ENCODE measurements at regions not wholly inside any gene's neighbourhood (a gene's known extent, or its start where the extent isn't known, plus 50 kb on each side); places are given as distances from the start of the nearest gene placed in this dataset.

DNA sequence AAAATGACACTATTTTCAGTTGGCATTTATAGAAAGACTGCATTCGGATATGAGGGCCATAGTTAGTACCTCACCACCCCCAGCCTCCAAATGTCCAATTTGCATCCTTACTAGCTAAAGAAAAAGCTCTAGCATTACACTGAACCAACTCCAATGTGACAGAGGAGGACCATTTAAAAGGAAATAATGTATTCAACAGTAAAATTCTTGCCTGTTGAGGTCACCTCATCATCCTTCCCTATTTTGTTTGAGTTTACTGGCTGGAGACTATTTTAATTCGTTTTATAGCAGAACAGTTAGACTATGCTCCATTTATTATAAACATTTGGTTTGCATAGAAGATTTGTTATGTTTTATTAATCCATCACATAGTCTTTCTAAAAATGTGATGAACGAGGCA lies 88.2 kb upstream of the PPARGC1A start:
- TF ChIP-seq, protein P1, sequence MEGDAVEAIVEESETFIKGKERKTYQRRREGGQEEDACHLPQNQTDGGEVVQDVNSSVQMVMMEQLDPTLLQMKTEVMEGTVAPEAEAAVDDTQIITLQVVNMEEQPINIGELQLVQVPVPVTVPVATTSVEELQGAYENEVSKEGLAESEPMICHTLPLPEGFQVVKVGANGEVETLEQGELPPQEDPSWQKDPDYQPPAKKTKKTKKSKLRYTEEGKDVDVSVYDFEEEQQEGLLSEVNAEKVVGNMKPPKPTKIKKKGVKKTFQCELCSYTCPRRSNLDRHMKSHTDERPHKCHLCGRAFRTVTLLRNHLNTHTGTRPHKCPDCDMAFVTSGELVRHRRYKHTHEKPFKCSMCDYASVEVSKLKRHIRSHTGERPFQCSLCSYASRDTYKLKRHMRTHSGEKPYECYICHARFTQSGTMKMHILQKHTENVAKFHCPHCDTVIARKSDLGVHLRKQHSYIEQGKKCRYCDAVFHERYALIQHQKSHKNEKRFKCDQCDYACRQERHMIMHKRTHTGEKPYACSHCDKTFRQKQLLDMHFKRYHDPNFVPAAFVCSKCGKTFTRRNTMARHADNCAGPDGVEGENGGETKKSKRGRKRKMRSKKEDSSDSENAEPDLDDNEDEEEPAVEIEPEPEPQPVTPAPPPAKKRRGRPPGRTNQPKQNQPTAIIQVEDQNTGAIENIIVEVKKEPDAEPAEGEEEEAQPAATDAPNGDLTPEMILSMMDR (IDR thresholded peaks at IDR 0.05; ENCODE audit: low read length): no peak
- no peak for TF ChIP-seq EZH2 (IDR thresholded peaks at IDR 0.05; ENCODE audit: borderline replicate concordance, low read length)

Measured in OCI-LY1 (cell line).